GM12878 (cell line): ENCODE measurements at regions not wholly inside any gene's neighbourhood (a gene's known extent, or its start where the extent isn't known, plus 50 kb on each side); places are given as distances from the start of the nearest gene placed in this dataset.

Experiments
- RBBP5 ChIP-seq: fragments of 200-600 bp; sonication (generic); conservative IDR thresholded peaks from 2 replicates; pipeline ENCODE4 v1.6.1; 2016
- SMAD5 ChIP-seq: IDR thresholded peaks from 2 replicates; pipeline ENCODE4 v1.6.1; 2016; ENCODE audit warnings: antibody characterized with exemption, low read depth
- ZNF592 ChIP-seq: fragments of 450-650 bp; IDR thresholded peaks from 2 replicates; pipeline ENCODE4 v1.6.1; 2017; ENCODE audit warnings: mild to moderate bottlenecking, moderate library complexity
- TF ChIP-seq, protein P1 (sequence below): IDR thresholded peaks from 2 replicates; pipeline ENCODE4 v1.6.1; 2012; ENCODE audit warnings: improper control_type of control experiment, low read depth, low read length; ENCODE audit not compliant: insufficient replicate concordance

DNA sequence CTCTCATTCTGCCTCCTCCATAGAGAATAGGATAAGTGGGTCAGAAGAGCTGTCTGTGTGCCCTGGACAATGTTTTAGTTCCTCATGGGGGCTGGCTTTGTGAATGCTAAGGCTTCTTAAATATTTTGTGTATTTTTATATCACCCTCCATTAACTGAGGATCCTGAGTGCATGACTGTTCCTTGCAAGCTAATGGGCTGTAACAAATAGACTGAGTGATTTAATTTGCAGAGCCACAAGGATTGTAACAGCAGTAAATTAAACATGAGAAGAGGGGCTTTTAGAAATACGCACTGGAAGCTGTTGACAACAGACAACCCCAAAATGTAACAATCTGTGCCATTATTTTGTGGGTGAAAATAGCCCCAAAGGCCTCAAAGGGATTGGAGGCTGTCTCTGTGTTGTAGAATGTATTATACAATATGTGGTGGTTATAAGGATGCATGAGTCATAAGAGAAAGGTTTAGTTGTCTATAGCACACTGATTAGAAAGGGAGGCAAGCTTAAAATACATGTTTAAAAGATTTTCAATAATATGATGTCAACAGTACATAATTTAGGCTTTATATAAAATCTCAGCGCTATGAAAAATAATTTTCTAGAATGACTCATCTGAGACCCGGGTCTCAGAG lies 152.7 kb upstream of the ACTBL2 start (continued):
- TF ChIP-seq, protein P1, sequence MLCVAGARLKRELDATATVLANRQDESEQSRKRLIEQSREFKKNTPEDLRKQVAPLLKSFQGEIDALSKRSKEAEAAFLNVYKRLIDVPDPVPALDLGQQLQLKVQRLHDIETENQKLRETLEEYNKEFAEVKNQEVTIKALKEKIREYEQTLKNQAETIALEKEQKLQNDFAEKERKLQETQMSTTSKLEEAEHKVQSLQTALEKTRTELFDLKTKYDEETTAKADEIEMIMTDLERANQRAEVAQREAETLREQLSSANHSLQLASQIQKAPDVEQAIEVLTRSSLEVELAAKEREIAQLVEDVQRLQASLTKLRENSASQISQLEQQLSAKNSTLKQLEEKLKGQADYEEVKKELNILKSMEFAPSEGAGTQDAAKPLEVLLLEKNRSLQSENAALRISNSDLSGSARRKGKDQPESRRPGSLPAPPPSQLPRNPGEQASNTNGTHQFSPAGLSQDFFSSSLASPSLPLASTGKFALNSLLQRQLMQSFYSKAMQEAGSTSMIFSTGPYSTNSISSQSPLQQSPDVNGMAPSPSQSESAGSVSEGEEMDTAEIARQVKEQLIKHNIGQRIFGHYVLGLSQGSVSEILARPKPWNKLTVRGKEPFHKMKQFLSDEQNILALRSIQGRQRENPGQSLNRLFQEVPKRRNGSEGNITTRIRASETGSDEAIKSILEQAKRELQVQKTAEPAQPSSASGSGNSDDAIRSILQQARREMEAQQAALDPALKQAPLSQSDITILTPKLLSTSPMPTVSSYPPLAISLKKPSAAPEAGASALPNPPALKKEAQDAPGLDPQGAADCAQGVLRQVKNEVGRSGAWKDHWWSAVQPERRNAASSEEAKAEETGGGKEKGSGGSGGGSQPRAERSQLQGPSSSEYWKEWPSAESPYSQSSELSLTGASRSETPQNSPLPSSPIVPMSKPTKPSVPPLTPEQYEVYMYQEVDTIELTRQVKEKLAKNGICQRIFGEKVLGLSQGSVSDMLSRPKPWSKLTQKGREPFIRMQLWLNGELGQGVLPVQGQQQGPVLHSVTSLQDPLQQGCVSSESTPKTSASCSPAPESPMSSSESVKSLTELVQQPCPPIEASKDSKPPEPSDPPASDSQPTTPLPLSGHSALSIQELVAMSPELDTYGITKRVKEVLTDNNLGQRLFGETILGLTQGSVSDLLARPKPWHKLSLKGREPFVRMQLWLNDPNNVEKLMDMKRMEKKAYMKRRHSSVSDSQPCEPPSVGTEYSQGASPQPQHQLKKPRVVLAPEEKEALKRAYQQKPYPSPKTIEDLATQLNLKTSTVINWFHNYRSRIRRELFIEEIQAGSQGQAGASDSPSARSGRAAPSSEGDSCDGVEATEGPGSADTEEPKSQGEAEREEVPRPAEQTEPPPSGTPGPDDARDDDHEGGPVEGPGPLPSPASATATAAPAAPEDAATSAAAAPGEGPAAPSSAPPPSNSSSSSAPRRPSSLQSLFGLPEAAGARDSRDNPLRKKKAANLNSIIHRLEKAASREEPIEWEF: no peak
- TF ChIP-seq ZNF592: no peak
- TF ChIP-seq RBBP5: no peak
- no peak for TF ChIP-seq SMAD5
